MCF 10A (cell line): ENCODE measurements at regions not wholly inside any gene's neighbourhood (a gene's known extent, or its start where the extent isn't known, plus 50 kb on each side); places are given as distances from the start of the nearest gene placed in this dataset.

Experiments used
- BruUV-seq: library from RNA; stranded (reverse); fragments of 400-500 nt; replicated peaks from 2 replicates; lab custom pipeline; 2021; lab: Mats Ljungman, UMichigan
- CTCF ChIA-PET: fragments of 300-600 bp; sonication (Branson Sonifier 250); formaldehyde crosslinking; extraction: SDS; loops from one replicate; lab custom pipeline; 2021; ENCODE audit warnings: antibody characterized with exemption, inconsistent platforms; lab: Yijun Ruan, JAX
- POLR2A ChIA-PET: fragments of 300-600, 350-650 bp; sonication (Branson Sonifier 250); formaldehyde crosslinking; extraction: SDS; loops from one replicate; lab custom pipeline; 2020; ENCODE audit warnings: antibody characterized with exemption, inconsistent platforms; lab: Yijun Ruan, JAX
- DNase-seq: peaks from one replicate; pipeline ENCODE4 v3.0.0-alpha.2; 2018; ENCODE audit not compliant: unreplicated experiment
- H3K27ac Mint-ChIP-seq: one replicate; pipeline ENCODE4 v1.8.0; 2022; ENCODE audit warnings: mild to moderate bottlenecking, low read depth, mixed read lengths; ENCODE audit not compliant: unreplicated experiment
- H3K27me3 Mint-ChIP-seq: one replicate; pipeline ENCODE4 v1.8.0; 2022; ENCODE audit warnings: mixed read lengths; ENCODE audit not compliant: insufficient read depth, unreplicated experiment
- H3K36me3 Mint-ChIP-seq: one replicate; pipeline ENCODE4 v1.8.0; 2022; ENCODE audit warnings: mild to moderate bottlenecking, moderate library complexity, mixed read lengths; ENCODE audit not compliant: insufficient read depth, unreplicated experiment
- H3K4me1 Mint-ChIP-seq: one replicate; pipeline ENCODE4 v1.8.0; 2022; ENCODE audit warnings: mixed read lengths; ENCODE audit not compliant: insufficient read depth, unreplicated experiment
- H3K4me3 Mint-ChIP-seq: one replicate; pipeline ENCODE4 v1.8.0; 2022; ENCODE audit warnings: mild to moderate bottlenecking, moderate library complexity, mixed read lengths; ENCODE audit not compliant: unreplicated experiment
- H3K9me3 Mint-ChIP-seq: one replicate; pipeline ENCODE4 v1.8.0; 2022; ENCODE audit warnings: mixed read lengths; ENCODE audit not compliant: unreplicated experiment
- CTCF ChIP-seq: fragments of 200-600 bp; IDR thresholded peaks from one replicate; pipeline ENCODE4 v1.8.0; 2022; ENCODE audit warnings: antibody characterized with exemption, mild to moderate bottlenecking; ENCODE audit not compliant: unreplicated experiment
- intact Hi-C: fragments of 100-400 bp; cut with micrococcal nuclease; formaldehyde crosslinking; loops from 2 replicates; pipeline ENCODE4 v1.14.1; 2022

DNA sequence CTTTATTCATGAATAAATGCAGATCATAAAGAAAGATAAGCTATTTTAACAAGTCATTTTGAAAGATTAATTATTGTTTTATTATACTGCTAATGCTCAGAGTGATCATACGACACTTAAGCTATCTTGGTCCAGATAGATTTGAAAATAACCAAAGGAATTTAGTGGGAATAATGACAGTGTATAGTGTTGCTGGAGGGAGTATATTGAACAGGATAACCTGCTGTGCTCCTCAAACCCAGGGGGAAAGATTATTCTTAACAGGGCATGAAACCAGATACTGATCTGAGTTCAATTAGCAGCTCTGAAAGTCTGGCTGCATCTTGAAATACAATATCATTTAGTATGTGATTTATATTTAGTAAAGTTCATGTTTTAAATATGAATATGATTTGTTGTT, 216.3 kb upstream of the ITGA4 start:
- no peaks in the 10 kb centered on the region for H3K36me3 Mint-ChIP-seq
- H3K27ac Mint-ChIP-seq, result no peak overlapping the region
- no peak for TF ChIP-seq CTCF
- H3K27me3 Mint-ChIP-seq, result no peaks in the 10 kb centered on the region
- no peaks in the 10 kb centered on the region for H3K4me1 Mint-ChIP-seq
- no TSS peak for BruUV-seq
- DNase-seq, result no peak
- POLR2A ChIA-PET, result no interaction called here
- CTCF ChIA-PET, result interaction anchor here (0.6 kb wide), 1 partner anchor 130 kb away, joined by 4 read pairs; no protein-coding TSS in a partner anchor
- H3K9me3 Mint-ChIP-seq, result peaks cover 7% of the 10 kb centered on the region
- intact Hi-C loops, result no loop called here
- H3K4me3 Mint-ChIP-seq, result no peak overlapping the region

GRCh38 chr2:181241366-181241765, 215.8 kb upstream of the ITGA4 start:
- no TSS peak for BruUV-seq
- peaks cover 7% of the 10 kb centered on the region for H3K9me3 Mint-ChIP-seq
- H3K27ac Mint-ChIP-seq, result no peak overlapping the region
- CTCF ChIA-PET, result no interaction called here
- no peak for TF ChIP-seq CTCF
- no peaks in the 10 kb centered on the region for H3K36me3 Mint-ChIP-seq
- H3K27me3 Mint-ChIP-seq, result no peaks in the 10 kb centered on the region
- POLR2A ChIA-PET, result no interaction called here
- intact Hi-C loops, result no loop called here
- no peak overlapping the region for H3K4me3 Mint-ChIP-seq
- no peak for DNase-seq
- H3K4me1 Mint-ChIP-seq, result no peaks in the 10 kb centered on the region

GRCh38 chr2:181241797-181242196, 215.4 kb upstream of the ITGA4 start:
- intact Hi-C loops, result no loop called here
- peaks cover 7% of the 10 kb centered on the region for H3K9me3 Mint-ChIP-seq
- no peak for TF ChIP-seq CTCF
- POLR2A ChIA-PET, result no interaction called here
- no peak overlapping the region for H3K27ac Mint-ChIP-seq
- no peaks in the 10 kb centered on the region for H3K36me3 Mint-ChIP-seq
- no peak overlapping the region for H3K4me3 Mint-ChIP-seq
- CTCF ChIA-PET, result no interaction called here
- no peak for DNase-seq
- H3K27me3 Mint-ChIP-seq, result no peaks in the 10 kb centered on the region
- no TSS peak for BruUV-seq
- H3K4me1 Mint-ChIP-seq, result no peaks in the 10 kb centered on the region

DNA sequence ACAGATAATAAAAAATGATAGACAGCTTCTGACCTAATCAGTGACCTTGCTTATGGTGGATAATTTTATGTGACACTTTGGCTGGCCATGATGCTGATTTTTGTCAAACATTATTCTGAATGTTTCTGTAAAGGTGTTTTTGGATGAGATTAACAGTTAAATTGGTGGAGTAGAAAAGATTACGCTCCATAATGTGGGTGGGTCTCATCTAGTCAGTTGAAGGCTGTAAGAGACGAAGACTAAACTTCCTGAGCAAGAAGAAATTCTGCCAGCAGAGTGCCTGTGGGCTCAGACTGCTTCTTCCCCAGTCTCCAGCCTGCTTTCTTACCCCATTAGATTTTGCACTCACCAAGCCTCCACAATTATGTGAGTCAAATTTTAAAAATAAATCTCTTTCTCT, 214.9 kb upstream of the ITGA4 start:
- H3K4me1 Mint-ChIP-seq, result no peaks in the 10 kb centered on the region
- H3K27me3 Mint-ChIP-seq, result no peaks in the 10 kb centered on the region
- no peak for DNase-seq
- H3K9me3 Mint-ChIP-seq, result peaks cover 3% of the 10 kb centered on the region
- no peaks in the 10 kb centered on the region for H3K36me3 Mint-ChIP-seq
- intact Hi-C loops, result no loop called here
- no peak overlapping the region for H3K27ac Mint-ChIP-seq
- ChIA-PET POLR2A (no interaction called here), CTCF (interaction anchor here (0.6 kb wide), 1 partner anchor 43 kb away, joined by 3 read pairs; no protein-coding TSS in a partner anchor)
- H3K4me3 Mint-ChIP-seq, result no peak overlapping the region
- TF ChIP-seq CTCF, result no peak
- BruUV-seq, result no TSS peak
